OCI-LY1 (cell line): ENCODE measurements at regions not wholly inside any gene's neighbourhood (a gene's known extent, or its start where the extent isn't known, plus 50 kb on each side); places are given as distances from the start of the nearest gene placed in this dataset.

Source experiments
- H2AFZ ChIP-seq: fragments of 200-600 bp; sonication (generic), shearing (Covaris generic); 2 replicates; pipeline ENCODE4 v1.6.0; 2014; ENCODE audit warnings: antibody characterized with exemption, mild to moderate bottlenecking, low read length
- H3F3A ChIP-seq: fragments of 200-600 bp; sonication (generic), shearing (Covaris generic); 2 replicates; pipeline ENCODE4 v1.6.0; 2014; ENCODE audit warnings: mild to moderate bottlenecking, antibody characterized with exemption, low read length, moderate library complexity; ENCODE audit not compliant: insufficient read depth
- H3K27ac ChIP-seq: fragments of 200-600 bp; sonication (generic); 2 replicates; pipeline ENCODE4 v1.5.1; 2014; ENCODE audit warnings: low read length, mixed run types, mild to moderate bottlenecking, low read depth; ENCODE audit not compliant: poor library complexity, severe bottlenecking
- H3K27me3 ChIP-seq: fragments of 200-600 bp; sonication (generic); 2 replicates; pipeline ENCODE4 v1.6.0; 2014; ENCODE audit warnings: antibody characterized with exemption, mild to moderate bottlenecking, low read length, moderate library complexity; ENCODE audit not compliant: insufficient read depth
- H3K36me3 ChIP-seq: fragments of 200-600 bp; sonication (generic); 2 replicates; pipeline ENCODE4 v1.6.1; 2014; ENCODE audit warnings: mild to moderate bottlenecking, antibody characterized with exemption, low read length, moderate library complexity, mixed read lengths; ENCODE audit not compliant: insufficient read depth
- H3K4me1 ChIP-seq: fragments of 200-600 bp; sonication (generic); 2 replicates; pipeline ENCODE4 v1.5.1; 2014; ENCODE audit warnings: mild to moderate bottlenecking, low read length, moderate library complexity; ENCODE audit not compliant: insufficient read depth, severe bottlenecking
- H3K4me2 ChIP-seq: fragments of 200-600 bp; sonication (generic), shearing (Covaris generic); 2 replicates; pipeline ENCODE4 v1.6.1; 2014; ENCODE audit warnings: low read length
- H3K4me3 ChIP-seq: fragments of 200-600 bp; sonication (generic); 2 replicates; pipeline ENCODE4 v1.5.1; 2014; ENCODE audit warnings: low read length, low read depth, mild to moderate bottlenecking, mixed read lengths; ENCODE audit not compliant: poor library complexity, severe bottlenecking
- H3K79me2 ChIP-seq: fragments of 200-600 bp; shearing (Covaris generic); 2 replicates; pipeline ENCODE4 v1.6.1; 2016; ENCODE audit warnings: mixed run types, low read length, mixed read lengths; ENCODE audit not compliant: insufficient read depth
- H3K9ac ChIP-seq: fragments of 200-600 bp; sonication (generic), shearing (Covaris generic); 2 replicates; pipeline ENCODE4 v1.6.1; 2014; ENCODE audit warnings: mild to moderate bottlenecking, low read length, mixed read lengths
- H3K9me2 ChIP-seq: fragments of 200-600 bp; sonication (generic), shearing (Covaris generic); 2 replicates; pipeline ENCODE4 v1.6.1; 2014; ENCODE audit warnings: low read depth, mild to moderate bottlenecking, low read length, mixed read lengths
- H3K9me3 ChIP-seq: fragments of 200-600 bp; shearing (Covaris generic); 2 replicates; pipeline ENCODE4 v1.6.1; 2014; ENCODE audit warnings: low read length, mixed read lengths
- H4K20me1 ChIP-seq: fragments of 200-600 bp; sonication (generic), shearing (Covaris generic); 2 replicates; pipeline ENCODE4 v1.6.0; 2016; ENCODE audit warnings: mild to moderate bottlenecking, low read length; ENCODE audit not compliant: insufficient read depth
- EZH2 ChIP-seq: fragments of 200-600 bp; sonication (generic), shearing (Covaris generic); IDR thresholded peaks from 2 replicates; pipeline ENCODE4 v1.8.0; 2017; ENCODE audit warnings: borderline replicate concordance, mixed run types, mild to moderate bottlenecking, antibody characterized with exemption, low read length, moderate library complexity, mixed read lengths
- TF ChIP-seq, protein P1 (sequence below): fragments of 200-600 bp; sonication (generic), shearing (Covaris generic); IDR thresholded peaks from 2 replicates; pipeline ENCODE4 v1.5.1; 2017; ENCODE audit warnings: mild to moderate bottlenecking, antibody characterized with exemption, low read length, moderate library complexity, mixed read lengths

DNA sequence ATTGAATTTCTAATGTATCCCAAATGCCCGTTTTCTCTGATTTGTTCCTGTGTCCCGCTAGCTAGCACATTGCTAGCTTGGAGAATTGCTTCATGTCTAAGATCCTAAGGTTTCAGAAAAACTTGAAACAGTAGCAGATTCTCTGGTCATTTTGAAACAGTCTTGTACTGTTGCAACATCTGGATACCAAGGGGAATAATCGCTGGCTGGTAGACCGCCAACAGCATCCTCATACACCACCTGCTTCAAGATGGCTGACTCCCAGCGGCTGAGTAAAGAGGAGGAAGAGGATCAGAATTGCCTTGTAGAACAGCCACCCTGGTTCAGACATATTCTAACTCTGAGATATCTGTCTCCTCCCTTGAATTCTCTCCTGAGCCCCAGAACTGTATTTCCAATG, 226.7 kb upstream of the ELAC2 start:
- Histone ChIP-seq H2AFZ (no peak overlapping the region), H3K4me1 (no peaks in the 10 kb centered on the region), H3K9me3 (0 out of 2 replicates have a peak, but pooled peaks cover 2% of the 10 kb centered on the region), H3K36me3 (no peaks in the 10 kb centered on the region), H3K27me3 (no peaks in the 10 kb centered on the region), H4K20me1 (no peaks in the 10 kb centered on the region), H3K27ac (no peak overlapping the region), H3K4me3 (no peak overlapping the region), H3K9ac (no peak overlapping the region), H3K79me2 (no peaks in the 10 kb centered on the region), H3F3A (no peaks in the 10 kb centered on the region), H3K4me2 (no peak overlapping the region), H3K9me2 (no peaks in the 10 kb centered on the region)
- no peak for TF ChIP-seq EZH2
- TF ChIP-seq, protein P1, sequence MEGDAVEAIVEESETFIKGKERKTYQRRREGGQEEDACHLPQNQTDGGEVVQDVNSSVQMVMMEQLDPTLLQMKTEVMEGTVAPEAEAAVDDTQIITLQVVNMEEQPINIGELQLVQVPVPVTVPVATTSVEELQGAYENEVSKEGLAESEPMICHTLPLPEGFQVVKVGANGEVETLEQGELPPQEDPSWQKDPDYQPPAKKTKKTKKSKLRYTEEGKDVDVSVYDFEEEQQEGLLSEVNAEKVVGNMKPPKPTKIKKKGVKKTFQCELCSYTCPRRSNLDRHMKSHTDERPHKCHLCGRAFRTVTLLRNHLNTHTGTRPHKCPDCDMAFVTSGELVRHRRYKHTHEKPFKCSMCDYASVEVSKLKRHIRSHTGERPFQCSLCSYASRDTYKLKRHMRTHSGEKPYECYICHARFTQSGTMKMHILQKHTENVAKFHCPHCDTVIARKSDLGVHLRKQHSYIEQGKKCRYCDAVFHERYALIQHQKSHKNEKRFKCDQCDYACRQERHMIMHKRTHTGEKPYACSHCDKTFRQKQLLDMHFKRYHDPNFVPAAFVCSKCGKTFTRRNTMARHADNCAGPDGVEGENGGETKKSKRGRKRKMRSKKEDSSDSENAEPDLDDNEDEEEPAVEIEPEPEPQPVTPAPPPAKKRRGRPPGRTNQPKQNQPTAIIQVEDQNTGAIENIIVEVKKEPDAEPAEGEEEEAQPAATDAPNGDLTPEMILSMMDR = no peak

DNA sequence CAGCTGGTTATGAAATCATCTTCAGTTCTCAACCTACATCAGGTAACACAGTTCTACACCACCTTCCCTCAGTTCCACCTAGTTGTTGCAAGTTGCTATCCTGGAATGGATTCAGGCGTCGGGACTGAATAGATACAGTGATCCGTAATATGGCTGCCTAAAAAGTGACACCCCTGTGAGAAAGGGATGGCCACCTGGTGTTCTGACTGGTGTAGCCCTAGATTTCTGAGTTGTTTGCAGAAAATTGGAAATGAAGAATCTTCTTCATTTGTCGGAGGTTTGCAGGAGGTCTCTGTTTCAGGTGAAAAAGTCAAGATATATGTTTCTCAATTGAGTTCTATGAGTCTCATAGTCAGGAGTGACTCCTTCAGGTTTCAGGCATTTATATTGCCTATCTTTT, 225.8 kb upstream of the ELAC2 start:
- Histone ChIP-seq H3K4me3 (no peak overlapping the region), H3K27me3 (no peaks in the 10 kb centered on the region), H3K9me2 (no peaks in the 10 kb centered on the region), H3K36me3 (no peaks in the 10 kb centered on the region), H3F3A (no peaks in the 10 kb centered on the region), H3K4me1 (no peaks in the 10 kb centered on the region), H3K79me2 (no peaks in the 10 kb centered on the region), H3K9me3 (no peaks in the 10 kb centered on the region), H3K27ac (no peak overlapping the region), H3K4me2 (no peak overlapping the region), H4K20me1 (no peaks in the 10 kb centered on the region), H3K9ac (no peak overlapping the region), H2AFZ (no peak overlapping the region)
- no peak for TF ChIP-seq EZH2
- TF ChIP-seq, protein P1 = no peak

DNA sequence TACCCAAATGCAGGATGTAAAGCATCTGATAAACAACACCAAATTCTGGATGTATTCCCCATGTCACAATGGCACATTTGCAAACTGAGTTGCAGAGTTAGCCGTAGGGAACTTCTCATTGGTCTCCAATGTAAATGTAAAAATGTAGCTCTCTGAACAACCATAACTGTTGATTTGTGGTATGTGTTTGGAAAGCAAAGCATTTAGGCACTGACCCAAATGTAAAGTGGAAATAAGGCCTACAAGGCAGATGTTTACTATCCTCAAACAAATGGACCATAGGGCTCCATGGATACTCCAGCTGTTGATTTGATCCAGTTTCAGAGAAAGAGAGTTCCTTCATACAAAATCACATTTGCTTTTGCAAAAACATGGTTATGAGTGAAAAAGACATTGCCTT, 223.0 kb upstream of the ELAC2 start:
- Histone ChIP-seq H3K4me1 (no peaks in the 10 kb centered on the region), H3K4me3 (no peak overlapping the region), H3K36me3 (no peaks in the 10 kb centered on the region), H3F3A (no peaks in the 10 kb centered on the region), H3K9me3 (no peaks in the 10 kb centered on the region), H3K79me2 (no peaks in the 10 kb centered on the region), H4K20me1 (no peaks in the 10 kb centered on the region), H3K9me2 (no peaks in the 10 kb centered on the region), H3K27me3 (no peaks in the 10 kb centered on the region), H2AFZ (no peak overlapping the region), H3K4me2 (no peak overlapping the region), H3K27ac (no peak overlapping the region), H3K9ac (no peak overlapping the region)
- TF ChIP-seq, protein P1 = no peak
- TF ChIP-seq EZH2 = no peak
